Activated T-helper 1 cell treated with anti-CD3 and anti-CD28 coated beads, Interleukin-12 subunit alpha, Interleukin-12 subunit beta, Interleukin-2, Interleukin-4 antibody, amounts not matched to agents 30 ng/mL and 10 ng/mL and 1 ng/mL, durations not matched to agents 14 hours and 24 hours and 36 hours (primary cell): ENCODE measurements at regions not wholly inside any gene's neighbourhood (a gene's known extent, or its start where the extent isn't known, plus 50 kb on each side); places are given as distances from the start of the nearest gene placed in this dataset.
"Not testable (repeated sequence)": the region's sequence is repeated elsewhere in the genome, so short reads cannot be mapped to it uniquely, and the experiment has no call there.

Experiments used
- DNase-seq: peaks from one replicate; pipeline ENCODE4 v3.0.0; 2021; ENCODE audit warnings: low spot score
- H3K27ac Mint-ChIP-seq: one replicate; pipeline ENCODE4 v1.8.0; 2021; ENCODE audit warnings: mild to moderate bottlenecking, mixed read lengths
- H3K27me3 Mint-ChIP-seq: one replicate; pipeline ENCODE4 v1.8.0; 2022; ENCODE audit warnings: mild to moderate bottlenecking, moderate library complexity, mixed read lengths; ENCODE audit not compliant: insufficient read depth
- H3K36me3 Mint-ChIP-seq: one replicate; pipeline ENCODE4 v1.8.0; 2021; ENCODE audit warnings: low read depth, mixed read lengths
- H3K4me1 Mint-ChIP-seq: one replicate; pipeline ENCODE4 v1.8.0; 2021; ENCODE audit warnings: low read depth, mixed read lengths
- H3K4me3 Mint-ChIP-seq: one replicate; pipeline ENCODE4 v1.8.0; 2021; ENCODE audit warnings: mild to moderate bottlenecking, moderate library complexity, mixed read lengths
- H3K9me3 Mint-ChIP-seq: one replicate; pipeline ENCODE4 v1.8.0; 2021; ENCODE audit warnings: mixed read lengths
- intact Hi-C: fragments of 100-400 bp; cut with micrococcal nuclease; formaldehyde crosslinking; loops from one replicate; pipeline ENCODE4 v1.15.1; 2024

DNA sequence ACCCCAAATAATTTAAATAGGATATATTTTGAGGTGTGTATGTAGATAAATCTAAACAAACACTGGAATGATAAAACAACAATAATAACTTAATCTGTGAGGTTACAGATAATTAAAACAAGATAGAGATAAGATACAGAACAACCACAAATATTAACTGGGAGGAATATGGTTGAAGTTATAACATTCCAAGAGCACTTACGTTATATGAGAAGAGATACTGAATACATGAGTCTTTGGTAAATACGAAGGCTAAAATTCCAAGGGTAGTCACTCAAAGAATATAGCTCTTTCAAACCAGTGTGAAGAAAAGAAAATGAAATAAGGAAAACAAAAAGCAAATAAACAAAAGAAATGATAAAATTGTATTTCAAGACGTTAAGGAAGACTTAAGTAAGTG lies 76.0 kb upstream of the MYO3A start:
- Mint-ChIP-seq H3K27me3 (peaks cover 1% of the 10 kb centered on the region), H3K4me3 (no peak overlapping the region), H3K36me3 (no peaks in the 10 kb centered on the region), H3K4me1 (no peaks in the 10 kb centered on the region), H3K9me3 (no peaks in the 10 kb centered on the region), H3K27ac (no peak overlapping the region)
- intact Hi-C loops, result no loop called here
- no peak for DNase-seq

DNA sequence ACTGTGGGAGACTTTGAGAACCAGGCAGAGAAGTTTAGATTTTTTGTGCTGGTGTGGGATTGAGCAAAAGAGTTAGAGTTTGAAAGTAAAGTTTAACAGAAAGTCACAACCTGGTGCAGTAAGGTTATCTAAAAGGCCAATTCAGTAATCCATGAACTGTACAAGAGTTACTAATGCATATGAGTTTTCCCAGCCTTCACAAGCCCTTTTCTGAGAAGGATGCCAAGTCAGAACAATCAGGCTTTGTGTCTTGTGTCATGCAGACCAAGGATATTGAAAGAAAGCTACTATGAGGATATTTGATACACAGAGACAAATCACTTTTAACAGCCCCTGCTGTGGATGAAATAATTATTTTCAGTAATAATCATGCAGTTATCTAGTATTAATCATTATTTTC lies 68.8 kb upstream of the MYO3A start:
- intact Hi-C loops, result no loop called here
- H3K9me3 Mint-ChIP-seq, result no peaks in the 10 kb centered on the region
- H3K36me3 Mint-ChIP-seq, result no peaks in the 10 kb centered on the region
- no peak overlapping the region for H3K4me3 Mint-ChIP-seq
- no peaks in the 10 kb centered on the region for H3K4me1 Mint-ChIP-seq
- H3K27me3 Mint-ChIP-seq, result no peaks in the 10 kb centered on the region
- no peak for DNase-seq
- no peak overlapping the region for H3K27ac Mint-ChIP-seq

DNA sequence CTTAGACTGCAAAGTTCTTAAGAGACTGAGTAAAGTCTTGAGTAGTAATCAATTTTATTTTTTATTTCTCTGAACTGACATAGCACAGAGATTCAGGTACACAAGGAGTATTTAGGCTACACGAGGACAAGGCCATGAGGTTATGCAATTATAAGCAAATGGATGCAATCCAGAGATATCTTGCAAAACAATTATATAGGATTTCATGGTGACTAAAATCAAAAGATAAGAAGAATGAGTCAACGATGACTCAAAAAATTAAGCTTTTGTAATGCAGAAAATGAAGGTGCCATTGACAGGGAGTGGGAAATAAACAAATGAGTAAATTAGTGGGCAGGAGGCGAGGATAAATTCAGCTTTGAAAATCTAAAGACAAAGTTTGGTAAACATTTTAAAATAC lies 66.7 kb upstream of the MYO3A start:
- H3K9me3 Mint-ChIP-seq, result no peaks in the 10 kb centered on the region
- H3K4me3 Mint-ChIP-seq, result no peak overlapping the region
- no peaks in the 10 kb centered on the region for H3K4me1 Mint-ChIP-seq
- H3K36me3 Mint-ChIP-seq, result no peaks in the 10 kb centered on the region
- DNase-seq, result no peak
- H3K27ac Mint-ChIP-seq, result no peak overlapping the region
- intact Hi-C loops, result no loop called here
- no peaks in the 10 kb centered on the region for H3K27me3 Mint-ChIP-seq

DNA sequence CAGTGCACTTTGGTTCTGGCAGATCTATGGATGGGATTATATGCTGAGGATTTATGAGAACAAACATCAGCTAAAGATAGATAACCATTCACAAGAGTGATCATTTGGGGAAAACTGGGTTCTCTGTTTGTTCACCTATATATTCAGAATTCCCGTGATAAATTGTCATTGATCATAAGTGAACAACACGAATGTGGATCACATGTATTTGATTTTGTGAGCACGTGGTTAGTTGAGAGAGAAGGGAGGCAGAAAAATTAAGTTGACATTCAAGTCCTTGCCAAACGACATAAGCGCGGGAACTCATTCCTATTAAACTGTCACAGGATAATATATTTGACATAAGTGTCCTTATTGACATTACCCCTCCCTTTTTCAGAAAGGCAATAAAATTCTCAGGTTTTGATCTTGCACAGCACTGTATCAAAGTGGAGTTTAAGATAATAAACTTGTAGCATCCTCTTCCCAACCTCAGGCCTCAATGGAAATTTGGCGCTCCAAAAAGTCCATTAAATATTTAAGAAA lies 64.9 kb upstream of the MYO3A start:
- H3K4me1 Mint-ChIP-seq, result no peaks in the 10 kb centered on the region
- no peaks in the 10 kb centered on the region for H3K36me3 Mint-ChIP-seq
- H3K27me3 Mint-ChIP-seq, result no peaks in the 10 kb centered on the region
- H3K4me3 Mint-ChIP-seq, result no peak overlapping the region
- no peak for DNase-seq
- no peak overlapping the region for H3K27ac Mint-ChIP-seq
- H3K9me3 Mint-ChIP-seq, result no peaks in the 10 kb centered on the region
- intact Hi-C loops, result no loop called here

DNA sequence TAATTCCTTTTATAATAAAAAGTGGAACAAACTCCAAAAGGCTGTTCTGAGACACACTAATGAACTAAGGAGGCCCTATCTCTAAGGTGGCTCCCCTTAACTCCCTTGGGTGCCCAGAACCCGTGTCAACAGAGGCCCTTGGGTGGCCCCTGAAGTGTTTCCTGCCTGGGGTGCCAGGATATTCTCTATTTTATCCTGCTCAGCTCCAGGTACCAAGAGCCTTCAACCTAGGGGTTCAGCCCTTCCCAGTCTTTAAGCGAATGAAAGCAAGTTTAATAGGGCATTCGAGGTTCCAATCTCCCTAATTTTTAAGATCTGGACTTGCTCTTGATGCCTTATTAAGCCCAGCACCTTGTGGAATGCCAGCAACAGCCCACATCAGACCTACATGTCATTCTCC lies 64.4 kb upstream of the MYO3A start:
- no peak for DNase-seq
- Mint-ChIP-seq H3K4me3 (no peak overlapping the region), H3K27ac (no peak overlapping the region), H3K9me3 (no peaks in the 10 kb centered on the region), H3K27me3 (no peaks in the 10 kb centered on the region), H3K36me3 (no peaks in the 10 kb centered on the region), H3K4me1 (no peaks in the 10 kb centered on the region)
- intact Hi-C loops, result no loop called here

DNA sequence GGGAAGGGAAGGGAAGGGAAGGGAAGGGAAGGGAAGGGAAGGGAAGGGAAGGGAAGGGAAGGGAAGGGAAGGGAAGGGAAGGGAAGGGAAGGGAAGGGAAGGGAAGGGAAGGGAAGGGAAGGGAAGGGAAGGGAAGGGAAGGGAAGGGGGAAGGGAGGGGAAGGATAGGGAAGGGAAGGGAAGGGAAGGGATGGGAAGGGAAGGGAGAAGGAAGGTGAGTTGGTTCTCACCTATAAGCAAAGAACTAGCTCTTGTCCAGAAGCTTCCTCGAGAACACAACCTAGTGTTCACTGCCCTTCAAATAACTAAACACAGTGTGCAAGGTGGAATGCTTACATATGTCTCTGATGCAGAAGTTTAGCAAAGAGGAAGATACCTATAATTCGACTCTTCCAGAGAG lies 59.6 kb upstream of the MYO3A start:
- intact Hi-C loops, result loop anchor here (2.0 kb wide), 1 partner anchor 682 kb away; no protein-coding TSS in a partner anchor

DNA sequence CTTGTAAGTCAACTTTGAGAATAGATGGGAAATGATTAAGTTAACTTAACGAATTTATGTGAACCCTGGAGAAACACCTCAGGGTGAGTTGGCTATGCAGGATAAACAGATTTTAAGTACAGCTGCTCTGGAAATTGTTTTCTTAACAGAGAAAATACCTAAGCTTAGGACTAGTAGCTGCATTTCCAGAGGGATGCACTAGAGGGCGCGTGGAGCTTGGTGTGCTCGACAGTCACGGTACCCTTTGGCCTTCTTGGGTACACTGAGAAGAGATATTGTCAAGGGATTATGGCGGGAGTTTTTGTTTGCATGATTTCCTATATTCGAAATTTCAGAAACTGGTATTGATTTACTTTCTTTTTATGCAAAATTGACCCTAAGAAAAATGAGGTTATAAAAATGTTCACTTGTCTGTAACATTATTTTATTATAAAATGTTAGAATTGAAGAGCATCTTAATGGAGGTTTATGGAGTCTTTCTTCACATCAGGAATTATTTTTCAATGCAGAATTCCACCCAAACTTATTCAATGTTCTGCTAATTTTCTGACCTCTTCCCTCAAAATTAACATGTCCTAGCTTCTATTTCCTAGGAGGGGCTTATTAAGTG lies 58.4 kb upstream of the MYO3A start:
- Mint-ChIP-seq H3K4me3 (no peak overlapping the region), H3K27me3 (no peaks in the 10 kb centered on the region), H3K27ac (no peak overlapping the region), H3K4me1 (no peaks in the 10 kb centered on the region), H3K9me3 (no peaks in the 10 kb centered on the region), H3K36me3 (no peaks in the 10 kb centered on the region)
- DNase-seq, result peak; percentile 23
- intact Hi-C loops, result loop anchor here (1.0 to 2.0 kb wide), 3 partner anchors 149 to 681 kb away; no protein-coding TSS in a partner anchor

More for the DNA sequence above, 59.6 kb upstream of the MYO3A start:
- H3K9me3 Mint-ChIP-seq, H3K4me3 Mint-ChIP-seq, H3K27me3 Mint-ChIP-seq, H3K36me3 Mint-ChIP-seq, H3K4me1 Mint-ChIP-seq, H3K27ac Mint-ChIP-seq, DNase-seq: not testable (repeated sequence)

DNA sequence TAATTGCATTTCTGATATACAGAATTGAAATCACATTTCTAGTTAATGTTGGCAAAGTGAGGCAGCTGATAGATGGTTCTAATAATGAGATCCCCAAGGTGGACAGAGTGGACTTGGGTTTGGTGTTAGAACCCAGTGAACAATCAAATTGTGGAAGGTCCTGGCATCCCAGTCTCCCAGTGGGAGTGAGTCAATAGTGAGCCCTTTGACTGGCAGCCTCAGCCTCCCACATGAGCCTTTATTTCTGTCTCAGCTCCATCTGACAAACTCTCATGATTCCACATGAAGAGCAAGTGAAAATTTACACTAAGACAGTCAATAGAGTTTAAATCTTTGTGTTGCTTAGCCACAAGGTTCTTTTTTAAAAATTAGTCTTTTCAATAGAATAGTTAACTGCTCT lies 56.7 kb upstream of the MYO3A start:
- H3K36me3 Mint-ChIP-seq, result no peaks in the 10 kb centered on the region
- H3K27me3 Mint-ChIP-seq, result no peaks in the 10 kb centered on the region
- no peak overlapping the region for H3K27ac Mint-ChIP-seq
- intact Hi-C loops, result no loop called here
- H3K9me3 Mint-ChIP-seq, result no peaks in the 10 kb centered on the region
- no peak overlapping the region for H3K4me3 Mint-ChIP-seq
- H3K4me1 Mint-ChIP-seq, result no peaks in the 10 kb centered on the region
- DNase-seq, result no peak
